ENCODE measurements at regions not wholly inside any gene's neighbourhood (a gene's known extent, or its start where the extent isn't known, plus 50 kb on each side); places are given as distances from the start of the nearest gene placed in this dataset.

GRCh38 chr1:72521659-72522058 lies 239.3 kb upstream of the NEGR1 start:
- Histone ChIP-seq H4K20me1 (ENCODE audit: insufficient read depth, low read length) (no peaks in the 10 kb centered on the region), H3K4me1 (ENCODE audit: low read length) (no peaks in the 10 kb centered on the region), H3K4me2 (ENCODE audit: low read depth, low read length) (no peak overlapping the region), H3K9ac (ENCODE audit: low read length) (no peak overlapping the region), H2AFZ (ENCODE audit: low read length) (no peak overlapping the region), H3K27me3 (replicated peaks; ENCODE audit: insufficient read depth, low read length) (no peaks in the 10 kb centered on the region), H3K4me3 (ENCODE audit: low read length) (no peak overlapping the region), H3K36me3 (replicated peaks; ENCODE audit: insufficient read depth, low read length) (no peaks in the 10 kb centered on the region), H3K9me2 (replicated peaks; ENCODE audit: insufficient read depth, low read length) (no peaks in the 10 kb centered on the region), H3K27ac (ENCODE audit: low read length) (no peak overlapping the region), H3K79me2 (ENCODE audit: low read length) (no peaks in the 10 kb centered on the region), H3F3A (ENCODE audit: insufficient read depth, low read length) (no peaks in the 10 kb centered on the region), H3K9me3 (replicated peaks; ENCODE audit: insufficient read depth, low read length) (no peaks in the 10 kb centered on the region)
- TF ChIP-seq EZH2 (optimal IDR thresholded peaks at IDR 0.05; ENCODE audit: low read depth, low read length), result no peak
- TF ChIP-seq EZH2phosphoT487 (IDR thresholded peaks at IDR 0.05; ENCODE audit: low read length), result no peak
- TF ChIP-seq, protein P1, sequence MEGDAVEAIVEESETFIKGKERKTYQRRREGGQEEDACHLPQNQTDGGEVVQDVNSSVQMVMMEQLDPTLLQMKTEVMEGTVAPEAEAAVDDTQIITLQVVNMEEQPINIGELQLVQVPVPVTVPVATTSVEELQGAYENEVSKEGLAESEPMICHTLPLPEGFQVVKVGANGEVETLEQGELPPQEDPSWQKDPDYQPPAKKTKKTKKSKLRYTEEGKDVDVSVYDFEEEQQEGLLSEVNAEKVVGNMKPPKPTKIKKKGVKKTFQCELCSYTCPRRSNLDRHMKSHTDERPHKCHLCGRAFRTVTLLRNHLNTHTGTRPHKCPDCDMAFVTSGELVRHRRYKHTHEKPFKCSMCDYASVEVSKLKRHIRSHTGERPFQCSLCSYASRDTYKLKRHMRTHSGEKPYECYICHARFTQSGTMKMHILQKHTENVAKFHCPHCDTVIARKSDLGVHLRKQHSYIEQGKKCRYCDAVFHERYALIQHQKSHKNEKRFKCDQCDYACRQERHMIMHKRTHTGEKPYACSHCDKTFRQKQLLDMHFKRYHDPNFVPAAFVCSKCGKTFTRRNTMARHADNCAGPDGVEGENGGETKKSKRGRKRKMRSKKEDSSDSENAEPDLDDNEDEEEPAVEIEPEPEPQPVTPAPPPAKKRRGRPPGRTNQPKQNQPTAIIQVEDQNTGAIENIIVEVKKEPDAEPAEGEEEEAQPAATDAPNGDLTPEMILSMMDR (IDR thresholded peaks at IDR 0.05; ENCODE audit: low read length), result no peak
- no peak for DNase-seq

- Histone ChIP-seq H3K9me3 (replicated peaks; ENCODE audit: insufficient read depth, low read length) (no peaks in the 10 kb centered on the region), H3K27ac (ENCODE audit: low read length) (no peak overlapping the region), H3K9me2 (replicated peaks; ENCODE audit: insufficient read depth, low read length) (no peaks in the 10 kb centered on the region), H3K36me3 (replicated peaks; ENCODE audit: insufficient read depth, low read length) (no peaks in the 10 kb centered on the region), H3K9ac (ENCODE audit: low read length) (no peak overlapping the region), H3K4me3 (ENCODE audit: low read length) (no peak overlapping the region), H3F3A (ENCODE audit: insufficient read depth, low read length) (no peaks in the 10 kb centered on the region), H2AFZ (ENCODE audit: low read length) (no peak overlapping the region), H3K79me2 (ENCODE audit: low read length) (no peaks in the 10 kb centered on the region), H3K4me2 (ENCODE audit: low read depth, low read length) (no peak overlapping the region), H3K4me1 (ENCODE audit: low read length) (no peaks in the 10 kb centered on the region), H3K27me3 (replicated peaks; ENCODE audit: insufficient read depth, low read length) (no peaks in the 10 kb centered on the region), H4K20me1 (ENCODE audit: insufficient read depth, low read length) (no peaks in the 10 kb centered on the region)
- DNase-seq, result no peak
- TF ChIP-seq EZH2 (optimal IDR thresholded peaks at IDR 0.05; ENCODE audit: low read depth, low read length) (no peak), EZH2phosphoT487 (IDR thresholded peaks at IDR 0.05; ENCODE audit: low read length) (no peak)
- TF ChIP-seq, protein P1 (IDR thresholded peaks at IDR 0.05; ENCODE audit: low read length), result no peak
Observed at GRCh38 chr1:72516826-72517225, 234.5 kb upstream of the NEGR1 start.

- Histone ChIP-seq H3F3A (ENCODE audit: insufficient read depth, low read length) (no peaks in the 10 kb centered on the region), H3K9ac (ENCODE audit: low read length) (no peak overlapping the region), H3K4me3 (ENCODE audit: low read length) (no peak overlapping the region), H4K20me1 (ENCODE audit: insufficient read depth, low read length) (no peaks in the 10 kb centered on the region), H3K9me3 (replicated peaks; ENCODE audit: insufficient read depth, low read length) (no peaks in the 10 kb centered on the region), H3K4me2 (ENCODE audit: low read depth, low read length) (no peak overlapping the region), H2AFZ (ENCODE audit: low read length) (no peak overlapping the region), H3K36me3 (replicated peaks; ENCODE audit: insufficient read depth, low read length) (no peaks in the 10 kb centered on the region), H3K27ac (ENCODE audit: low read length) (no peak overlapping the region), H3K79me2 (ENCODE audit: low read length) (no peaks in the 10 kb centered on the region), H3K9me2 (replicated peaks; ENCODE audit: insufficient read depth, low read length) (no peaks in the 10 kb centered on the region), H3K27me3 (replicated peaks; ENCODE audit: insufficient read depth, low read length) (no peaks in the 10 kb centered on the region), H3K4me1 (ENCODE audit: low read length) (no peaks in the 10 kb centered on the region)
- TF ChIP-seq, protein P1 (IDR thresholded peaks at IDR 0.05; ENCODE audit: low read length), result no peak
- no peak for TF ChIP-seq EZH2 (optimal IDR thresholded peaks at IDR 0.05; ENCODE audit: low read depth, low read length)
- TF ChIP-seq EZH2phosphoT487 (IDR thresholded peaks at IDR 0.05; ENCODE audit: low read length), result no peak
- no peak for DNase-seq
Observed at GRCh38 chr1:72516264-72516663, 233.9 kb upstream of the NEGR1 start.
